ENCODE measurements at regions not wholly inside any gene's neighbourhood (a gene's known extent, or its start where the extent isn't known, plus 50 kb on each side); places are given as distances from the start of the nearest gene placed in this dataset.

GRCh38 chr5:167658889-167659288 is 632.6 kb upstream of the WWC1 start:
- TF ChIP-seq CTCF (IDR thresholded peaks at IDR 0.05; ENCODE audit: low read depth, low read length, missing input control) (no peak), TAF1 (conservative IDR thresholded peaks at IDR 0.05) (no peak), JUND (IDR thresholded peaks at IDR 0.05) (no peak)

Data from liver (tissue), 3 donors.